ENCODE measurements at regions not wholly inside any gene's neighbourhood (a gene's known extent, or its start where the extent isn't known, plus 50 kb on each side); places are given as distances from the start of the nearest gene placed in this dataset.

DNA sequence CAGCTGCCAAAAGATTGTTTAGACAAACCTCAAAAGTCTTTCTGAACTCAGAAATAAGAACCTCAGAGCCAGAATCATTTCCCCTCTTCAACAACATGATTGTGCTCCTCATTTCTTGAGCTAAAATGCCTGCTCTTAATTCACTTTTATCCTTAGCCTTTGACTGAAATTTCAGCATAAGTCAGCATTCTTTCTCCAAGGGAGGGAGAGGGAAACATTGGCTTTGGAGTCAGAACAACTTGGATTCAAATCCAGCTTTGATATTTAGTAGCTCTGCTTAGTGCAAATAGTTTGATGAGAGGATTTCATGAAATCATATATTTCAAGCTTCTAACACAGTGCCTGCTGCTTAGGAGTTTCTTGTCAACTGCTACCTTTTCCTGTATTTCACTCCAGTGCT lies 484.6 kb upstream of the INTU start:
- no peak for DNase-seq

DNA sequence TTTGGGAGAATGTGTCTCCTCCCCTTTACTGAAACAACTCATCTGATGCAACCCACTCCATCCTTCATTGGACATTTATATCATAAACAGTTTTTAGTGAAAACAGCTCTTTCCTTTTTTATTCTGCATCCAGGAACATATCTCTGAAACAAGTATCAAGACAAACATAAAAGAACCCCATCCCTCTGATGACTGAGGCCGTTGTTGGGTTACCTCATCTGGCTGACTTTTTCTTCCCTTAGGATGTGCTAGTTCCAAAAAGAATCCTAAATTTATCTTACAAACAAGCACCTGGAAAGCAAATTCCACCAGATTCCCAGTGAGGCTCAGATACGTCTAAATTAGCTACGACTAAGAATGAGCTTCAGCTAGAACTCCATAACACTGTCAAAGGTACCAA lies 483.7 kb upstream of the INTU start:
- no peak for DNase-seq

GRCh38 chr4:127151941-127152340 lies 480.8 kb upstream of the INTU start:
- no peak for DNase-seq

GRCh38 chr4:127155116-127155515 lies 477.6 kb upstream of the INTU start:
- no peak for DNase-seq

DNA sequence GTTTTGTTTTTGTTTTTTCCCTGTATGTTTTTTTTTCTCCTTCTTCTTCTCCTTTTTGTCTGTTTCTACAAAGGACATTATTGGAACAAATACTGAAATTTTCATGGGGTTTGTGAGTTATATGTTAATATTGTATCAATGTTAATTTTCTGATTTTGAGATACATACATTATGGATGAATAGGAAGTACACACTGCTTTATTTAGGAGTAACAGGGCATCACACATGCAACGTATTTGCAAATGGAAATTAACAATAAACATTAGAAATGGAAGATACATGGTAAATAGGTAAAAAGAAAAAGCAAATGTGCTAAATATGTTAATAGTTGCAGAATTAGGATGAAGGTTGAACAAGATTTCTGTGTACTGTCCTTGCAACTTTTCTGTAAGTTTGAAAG lies 477.2 kb upstream of the INTU start:
- DNase-seq: no peak

DNA sequence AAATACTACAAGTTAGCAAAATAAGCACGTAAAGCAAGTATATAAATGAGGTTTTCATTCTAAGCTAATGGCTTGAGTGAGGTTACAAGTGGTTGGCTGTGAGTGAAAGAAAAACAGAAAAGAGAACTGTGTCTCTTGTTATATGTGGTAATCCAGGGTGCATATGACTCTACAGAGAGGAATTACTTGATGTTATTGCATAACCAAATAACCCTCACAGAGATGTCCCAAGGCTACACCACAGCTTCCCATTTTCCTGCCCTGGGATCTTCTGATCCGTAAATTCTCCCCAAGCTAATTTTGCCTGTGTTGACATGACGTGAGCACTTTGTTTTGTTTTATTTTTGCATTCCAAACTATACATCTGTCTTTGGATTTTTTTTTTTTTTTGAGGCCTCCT lies 470.0 kb upstream of the INTU start:
- no peak for DNase-seq

- DNase-seq: no peak
These were observed 466.8 kb upstream of the INTU start for GRCh38 chr4:127165971-127166370.

DNA sequence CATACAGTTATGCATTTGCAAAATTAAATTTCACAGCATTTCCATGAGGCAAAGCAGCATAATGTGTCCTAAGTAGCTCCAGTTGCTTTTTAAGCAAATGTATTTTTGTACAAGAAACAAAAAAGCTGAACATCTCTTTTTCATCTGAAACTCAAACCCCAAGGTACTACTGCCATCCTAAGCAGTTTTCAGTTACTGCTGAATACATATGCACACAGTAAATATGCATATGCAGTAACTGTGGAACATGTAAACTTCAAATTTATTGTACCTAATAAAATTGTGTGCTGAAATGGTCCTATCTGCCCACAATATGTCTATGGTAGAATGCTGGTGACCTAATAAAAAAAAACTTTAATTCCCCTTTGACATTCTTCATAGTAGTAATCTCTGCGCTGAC lies 458.6 kb upstream of the INTU start:
- no peak for DNase-seq

- DNase-seq: no peak
These were observed 458.1 kb upstream of the INTU start for GRCh38 chr4:127174616-127175015.

DNA sequence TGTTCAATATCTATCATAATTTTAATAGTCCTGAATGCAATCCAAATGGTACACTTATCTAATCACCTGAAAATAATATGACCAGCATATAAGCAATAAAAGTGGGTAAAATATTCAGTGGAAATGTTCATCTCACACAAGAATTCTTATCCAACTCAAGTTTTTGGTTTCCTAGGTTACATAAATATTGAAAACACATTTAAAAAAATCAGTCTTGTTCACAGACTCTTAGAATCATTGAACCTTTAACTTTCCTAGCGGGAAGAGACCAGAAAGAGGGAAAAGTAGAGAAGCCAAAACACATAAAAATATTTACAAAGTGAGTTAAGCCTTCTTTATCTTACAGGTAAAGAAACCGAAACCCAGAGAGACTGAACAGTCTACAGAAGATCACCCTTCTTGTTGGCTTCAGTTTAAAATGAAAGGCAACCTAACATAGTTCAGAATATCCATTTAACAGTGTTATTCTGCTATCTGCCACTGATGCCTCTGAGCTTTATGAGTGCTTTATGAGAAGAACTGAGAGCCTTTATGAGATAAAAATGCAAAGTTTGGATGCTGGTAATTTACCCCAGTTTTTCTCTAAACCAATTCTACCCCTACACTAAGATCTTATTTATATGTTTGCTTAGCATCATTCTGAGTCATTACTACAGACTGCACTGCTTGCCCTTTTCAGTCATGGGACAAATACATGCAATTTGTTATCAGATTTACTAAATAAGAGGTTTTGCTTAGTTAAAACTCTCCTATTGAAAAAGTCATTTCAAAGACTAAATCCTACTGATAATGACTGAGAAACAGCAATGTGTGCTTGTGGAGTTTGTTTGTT lies 453.3 kb upstream of the INTU start:
- no peak for DNase-seq

DNA sequence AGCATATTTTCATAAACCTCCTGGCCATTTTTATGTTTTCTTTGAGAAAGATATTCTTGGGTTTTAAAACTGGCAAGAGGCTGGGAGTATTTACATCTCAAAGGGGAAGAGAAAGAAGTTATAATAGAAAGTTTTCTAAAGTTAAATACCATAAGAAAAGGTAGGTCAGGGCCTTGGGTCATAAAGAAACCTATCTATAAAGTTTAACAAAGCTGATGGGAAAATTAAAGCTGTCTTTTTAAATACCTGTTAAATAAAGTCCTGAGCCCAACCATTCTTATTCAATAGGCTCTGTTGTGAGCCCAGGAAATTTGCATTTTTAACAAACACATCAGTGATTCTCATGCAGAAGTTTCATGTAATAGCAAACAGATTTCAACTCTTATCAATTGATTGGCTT lies 451.8 kb upstream of the INTU start:
- DNase-seq: no peak

DNA sequence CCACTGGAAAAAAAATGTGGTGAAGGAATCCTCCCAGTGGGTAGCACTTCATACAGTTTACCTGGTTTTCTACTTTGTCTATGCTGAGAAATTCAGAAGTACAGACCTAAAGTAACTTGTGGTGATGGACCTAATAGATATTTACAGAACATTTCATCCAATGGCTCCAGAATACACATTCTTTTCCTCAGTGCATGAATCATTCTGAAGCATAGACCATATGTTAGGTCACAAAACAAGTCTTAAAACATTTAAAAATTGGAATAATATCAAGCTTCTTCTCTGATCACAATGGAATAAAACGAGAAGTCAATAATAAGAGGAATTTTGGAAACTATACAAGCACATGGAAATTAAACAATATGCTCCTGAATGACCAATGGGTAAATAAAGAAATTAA lies 450.1 kb upstream of the INTU start:
- no peak for DNase-seq

- no peak for DNase-seq
These were observed 443.9 kb upstream of the INTU start for GRCh38 chr4:127188847-127189246.

- DNase-seq: no peak
These were observed 438.5 kb upstream of the INTU start for GRCh38 chr4:127194281-127194680.

DNA sequence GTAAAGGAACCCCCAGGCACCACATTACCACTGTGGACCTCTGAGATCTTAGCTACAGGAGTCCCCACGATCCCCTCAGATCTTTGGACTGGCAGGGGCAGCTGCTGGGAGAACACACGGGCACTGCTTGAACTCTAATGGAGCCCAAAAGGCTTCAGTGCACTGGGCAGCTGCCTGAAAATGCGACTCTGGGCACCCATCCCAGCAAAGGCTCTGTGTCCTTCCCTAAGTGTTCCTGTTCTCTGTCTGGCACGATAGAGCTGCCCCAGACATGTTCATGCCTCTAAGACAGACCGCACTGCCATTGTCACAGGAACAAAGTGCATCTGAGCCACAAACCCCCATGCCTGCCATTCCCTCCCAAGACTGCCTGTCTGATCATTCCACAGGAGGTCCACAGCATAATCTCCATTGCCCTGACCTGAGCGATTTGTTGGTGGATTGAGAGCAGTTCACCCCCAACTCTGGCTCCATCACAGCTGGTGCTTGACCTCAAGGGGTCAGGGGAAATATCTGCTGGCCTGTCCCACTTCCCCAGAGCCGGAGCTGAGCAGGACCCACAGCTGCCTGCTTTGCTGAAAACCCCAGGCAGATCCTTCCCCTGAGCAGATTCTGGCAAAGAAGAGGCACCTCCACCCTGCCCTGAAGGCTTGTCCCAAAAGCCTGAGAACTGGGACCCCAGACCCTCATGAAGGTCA lies 436.0 kb upstream of the INTU start:
- DNase-seq: no peak

GRCh38 chr4:127203562-127204200 lies 429.1 kb upstream of the INTU start:
- DNase-seq: no peak

DNA sequence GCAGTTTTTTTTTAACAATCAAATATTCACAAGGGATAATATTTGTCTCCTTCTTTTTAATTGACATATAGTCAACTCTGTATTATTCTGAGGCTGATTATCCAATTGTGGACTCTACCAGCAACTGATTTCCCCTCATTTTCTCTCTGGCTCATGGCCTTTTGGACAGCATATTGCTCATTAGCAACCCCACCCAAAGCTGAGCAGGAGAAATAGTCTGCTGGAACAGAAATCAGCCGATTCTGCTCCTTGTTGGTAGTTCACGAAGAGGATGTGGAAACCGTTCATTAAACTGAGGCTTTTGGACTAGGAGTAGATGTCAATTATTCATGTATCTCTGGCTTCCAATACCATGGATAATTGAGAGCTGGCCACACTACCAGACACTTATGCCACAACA lies 428.4 kb upstream of the INTU start:
- no peak for DNase-seq

- no peak for DNase-seq
These were observed 423.1 kb upstream of the INTU start for GRCh38 chr4:127209580-127210095.

- peak; percentile 16 for DNase-seq
These were observed 421.7 kb upstream of the INTU start for GRCh38 chr4:127210893-127211649.

DNA sequence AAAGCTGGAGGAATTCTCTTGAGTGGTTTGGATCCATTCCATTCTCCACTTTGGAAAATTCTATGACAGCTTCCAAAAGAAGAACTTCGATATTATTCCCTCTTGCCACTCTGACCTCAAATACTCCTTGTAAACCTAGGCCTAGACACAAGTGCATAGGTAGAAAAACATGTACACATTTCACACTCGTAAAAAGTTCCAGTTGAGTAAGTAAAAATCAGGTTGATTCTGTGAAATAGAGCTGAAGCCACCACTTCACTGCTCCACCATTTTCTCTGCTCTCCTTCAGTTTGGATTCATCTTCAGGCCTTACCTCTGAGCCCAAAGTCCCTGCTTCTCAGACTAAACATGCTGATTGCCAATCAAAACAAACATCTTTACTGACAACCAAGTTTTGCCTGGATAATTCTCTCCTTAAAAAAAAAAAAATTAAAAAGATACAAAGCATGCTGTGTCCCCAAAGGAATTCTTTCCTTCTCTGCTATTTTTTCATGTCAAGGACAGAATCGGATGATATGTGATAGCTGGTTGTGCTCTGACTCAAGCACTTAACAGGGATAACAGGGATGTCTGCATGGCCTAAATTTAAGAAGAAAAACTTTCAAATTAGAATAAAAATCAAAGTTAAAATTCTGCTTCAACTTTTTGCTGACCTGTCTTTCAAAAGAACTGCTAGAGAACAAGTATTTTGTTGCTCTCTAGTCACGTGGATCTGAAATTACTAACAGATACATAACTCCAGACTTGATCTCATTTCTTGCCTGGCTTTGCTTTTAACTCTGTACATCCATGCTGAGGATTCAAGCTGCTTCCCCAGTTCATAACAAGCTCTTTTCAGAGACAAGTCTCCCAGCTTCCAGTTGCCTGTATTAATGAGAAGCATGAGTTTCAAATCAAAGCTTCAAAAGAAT lies 420.9 kb upstream of the INTU start:
- DNase-seq: no peak

DNA sequence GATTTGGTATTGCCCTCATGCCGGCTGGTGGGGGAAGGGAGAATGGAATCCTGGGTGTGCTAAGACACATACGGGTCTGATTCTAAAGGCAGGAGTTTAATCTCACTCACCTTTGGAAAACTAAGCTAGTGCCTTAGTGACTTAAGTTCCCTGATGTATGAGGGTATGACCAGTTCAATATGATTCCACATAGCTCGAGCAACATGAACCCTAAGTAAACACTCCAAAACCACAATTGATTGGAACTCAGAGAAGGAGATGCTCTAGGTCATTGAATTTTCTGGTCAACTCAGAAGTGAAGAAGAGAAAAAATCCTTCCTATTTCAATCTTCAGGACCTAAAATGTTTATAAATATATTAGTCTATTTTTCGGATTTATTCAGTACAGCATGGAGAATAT lies 420.1 kb upstream of the INTU start:
- peak; percentile 52 for DNase-seq

DNA sequence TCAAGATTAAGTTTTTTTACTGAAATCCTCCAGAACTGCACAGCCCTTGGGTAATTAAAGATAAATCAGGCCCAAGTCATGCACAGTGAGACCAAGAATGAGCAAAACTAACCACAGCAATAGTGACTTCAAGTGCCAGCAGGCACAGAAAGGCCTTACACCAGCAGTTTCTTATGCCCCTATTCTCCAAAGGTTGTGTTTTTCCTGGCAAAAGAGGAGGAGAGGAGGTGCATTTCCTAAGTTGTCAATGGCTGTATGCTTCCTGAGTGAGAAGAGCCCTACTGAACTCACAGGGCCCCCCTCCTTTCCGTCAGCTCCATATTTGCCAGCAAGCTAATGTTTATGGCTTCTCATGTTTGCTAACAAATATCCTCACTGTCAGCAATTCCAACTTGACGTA lies 418.7 kb upstream of the INTU start:
- DNase-seq: no peak
